ENCODE measurements at regions not wholly inside any gene's neighbourhood (a gene's known extent, or its start where the extent isn't known, plus 50 kb on each side); places are given as distances from the start of the nearest gene placed in this dataset.

DNA sequence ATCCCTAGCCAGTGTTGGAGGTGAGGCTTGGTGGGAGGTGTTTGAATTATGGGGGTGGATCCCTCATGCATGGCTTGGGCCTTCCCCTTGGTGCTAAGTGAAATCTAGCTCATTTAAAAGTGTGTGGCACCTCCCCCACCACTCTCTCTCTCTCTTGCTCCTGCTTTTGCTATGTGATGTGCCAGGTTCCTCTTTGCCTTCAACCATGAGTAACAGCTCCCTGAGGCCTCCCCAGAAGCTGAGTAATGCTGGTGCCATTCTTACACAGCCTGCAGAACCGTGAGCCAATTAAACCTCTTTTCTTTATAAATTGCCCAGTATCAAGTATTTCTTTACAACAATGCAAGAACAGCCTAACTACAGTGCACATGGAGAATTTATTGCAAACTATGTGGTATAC lies 188.8 kb upstream of the POT1 start:
- no peak overlapping the region for H3K27ac ChIP-seq
- DNase-seq, result no peak
- H3K36me3 ChIP-seq, result no peaks in the 10 kb centered on the region
- intact Hi-C loops (cut with DNase I; ENCODE audit: low total_unique reads), result no loop called here
- TF ChIP-seq, protein P1, sequence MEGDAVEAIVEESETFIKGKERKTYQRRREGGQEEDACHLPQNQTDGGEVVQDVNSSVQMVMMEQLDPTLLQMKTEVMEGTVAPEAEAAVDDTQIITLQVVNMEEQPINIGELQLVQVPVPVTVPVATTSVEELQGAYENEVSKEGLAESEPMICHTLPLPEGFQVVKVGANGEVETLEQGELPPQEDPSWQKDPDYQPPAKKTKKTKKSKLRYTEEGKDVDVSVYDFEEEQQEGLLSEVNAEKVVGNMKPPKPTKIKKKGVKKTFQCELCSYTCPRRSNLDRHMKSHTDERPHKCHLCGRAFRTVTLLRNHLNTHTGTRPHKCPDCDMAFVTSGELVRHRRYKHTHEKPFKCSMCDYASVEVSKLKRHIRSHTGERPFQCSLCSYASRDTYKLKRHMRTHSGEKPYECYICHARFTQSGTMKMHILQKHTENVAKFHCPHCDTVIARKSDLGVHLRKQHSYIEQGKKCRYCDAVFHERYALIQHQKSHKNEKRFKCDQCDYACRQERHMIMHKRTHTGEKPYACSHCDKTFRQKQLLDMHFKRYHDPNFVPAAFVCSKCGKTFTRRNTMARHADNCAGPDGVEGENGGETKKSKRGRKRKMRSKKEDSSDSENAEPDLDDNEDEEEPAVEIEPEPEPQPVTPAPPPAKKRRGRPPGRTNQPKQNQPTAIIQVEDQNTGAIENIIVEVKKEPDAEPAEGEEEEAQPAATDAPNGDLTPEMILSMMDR (IDR thresholded peaks at IDR 0.05), result no peak
- H3K9me3 ChIP-seq, result no peaks in the 10 kb centered on the region
- no peaks in the 10 kb centered on the region for H3K4me1 ChIP-seq
- no peaks in the 10 kb centered on the region for H3K27me3 ChIP-seq
- H3K4me3 ChIP-seq, result no peak overlapping the region

DNA sequence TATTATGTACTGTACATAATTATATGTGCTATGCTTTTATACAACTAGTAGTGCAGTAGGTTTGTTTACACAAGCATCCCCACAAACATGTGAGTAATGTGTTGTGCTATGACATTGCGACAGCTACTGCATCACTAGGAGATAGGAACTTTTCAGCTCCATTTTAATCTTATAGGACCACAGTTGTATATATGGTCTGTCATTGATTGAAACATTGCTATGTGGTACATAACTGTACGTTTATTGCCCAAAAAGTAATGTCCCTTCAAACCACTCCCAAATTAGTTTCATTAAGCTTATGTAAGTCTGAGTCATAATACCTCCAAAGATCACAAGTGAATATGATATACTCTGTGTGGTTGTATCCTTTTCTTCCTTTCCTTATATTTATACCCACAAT lies 183.2 kb upstream of the POT1 start:
- DNase-seq, result no peak
- Histone ChIP-seq H3K27ac (no peak overlapping the region), H3K9me3 (no peaks in the 10 kb centered on the region), H3K4me3 (no peak overlapping the region), H3K27me3 (no peaks in the 10 kb centered on the region), H3K36me3 (no peaks in the 10 kb centered on the region), H3K4me1 (no peaks in the 10 kb centered on the region)
- TF ChIP-seq, protein P1 (IDR thresholded peaks at IDR 0.05), result no peak
- intact Hi-C loops (cut with DNase I; ENCODE audit: low total_unique reads), result no loop called here

DNA sequence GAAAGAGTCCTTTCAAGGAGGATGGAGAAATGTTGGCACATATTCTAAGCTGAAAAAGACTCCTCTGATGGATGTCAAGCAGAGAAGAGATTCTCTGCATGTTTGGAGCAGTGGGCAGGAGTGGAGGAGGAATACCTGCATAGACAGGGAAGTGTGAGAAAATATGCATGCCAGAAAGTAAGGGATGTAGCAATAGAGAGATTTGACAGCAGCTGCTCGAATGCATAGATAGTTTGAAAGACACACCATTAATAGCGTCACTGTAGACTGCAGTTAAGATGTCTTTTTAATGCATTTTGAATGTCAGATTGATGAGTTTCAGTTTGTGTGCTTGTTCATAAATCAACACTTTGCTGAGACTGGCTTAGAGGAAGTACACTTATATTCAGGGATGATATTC lies 169.9 kb upstream of the POT1 start:
- no peaks in the 10 kb centered on the region for H3K4me1 ChIP-seq
- no peaks in the 10 kb centered on the region for H3K27me3 ChIP-seq
- TF ChIP-seq, protein P1 (IDR thresholded peaks at IDR 0.05), result no peak
- no peak overlapping the region for H3K4me3 ChIP-seq
- H3K27ac ChIP-seq, result no peak overlapping the region
- no peaks in the 10 kb centered on the region for H3K36me3 ChIP-seq
- DNase-seq, result no peak
- no peaks in the 10 kb centered on the region for H3K9me3 ChIP-seq
- intact Hi-C loops (cut with DNase I; ENCODE audit: low total_unique reads), result no loop called here

DNA sequence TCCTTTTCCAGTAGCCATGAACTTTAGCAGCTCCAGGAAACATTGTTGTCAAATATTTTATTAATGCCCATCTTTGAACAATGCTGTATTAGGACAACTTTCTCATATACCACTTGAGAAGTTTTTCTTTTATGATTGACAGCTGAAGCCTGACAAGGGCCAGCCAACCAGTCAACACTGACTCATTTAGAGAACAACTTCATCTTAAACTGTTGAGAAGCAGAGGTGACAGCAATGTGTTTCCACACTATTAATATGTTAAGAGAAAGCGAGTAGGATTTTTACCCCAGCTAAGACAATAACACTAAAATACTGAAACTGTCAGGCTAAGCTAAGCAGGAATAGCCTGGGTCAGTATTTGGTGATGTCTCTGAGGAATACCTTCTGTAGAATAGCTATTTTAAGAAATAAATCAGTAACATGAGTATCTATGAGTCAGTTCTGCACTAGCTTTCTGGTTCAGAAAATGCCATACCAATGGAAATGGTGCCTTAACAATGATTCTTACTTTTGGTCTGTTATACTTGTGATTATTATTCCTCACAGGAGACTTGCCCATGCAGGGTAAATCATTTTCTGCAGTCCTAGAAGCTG lies 168.8 kb upstream of the POT1 start:
- Histone ChIP-seq H3K36me3 (no peaks in the 10 kb centered on the region), H3K4me3 (no peak overlapping the region), H3K27me3 (no peaks in the 10 kb centered on the region), H3K27ac (no peak overlapping the region), H3K4me1 (no peaks in the 10 kb centered on the region), H3K9me3 (no peaks in the 10 kb centered on the region)
- TF ChIP-seq, protein P1 (IDR thresholded peaks at IDR 0.05), result no peak
- intact Hi-C loops (cut with DNase I; ENCODE audit: low total_unique reads), result no loop called here
- no peak for DNase-seq

DNA sequence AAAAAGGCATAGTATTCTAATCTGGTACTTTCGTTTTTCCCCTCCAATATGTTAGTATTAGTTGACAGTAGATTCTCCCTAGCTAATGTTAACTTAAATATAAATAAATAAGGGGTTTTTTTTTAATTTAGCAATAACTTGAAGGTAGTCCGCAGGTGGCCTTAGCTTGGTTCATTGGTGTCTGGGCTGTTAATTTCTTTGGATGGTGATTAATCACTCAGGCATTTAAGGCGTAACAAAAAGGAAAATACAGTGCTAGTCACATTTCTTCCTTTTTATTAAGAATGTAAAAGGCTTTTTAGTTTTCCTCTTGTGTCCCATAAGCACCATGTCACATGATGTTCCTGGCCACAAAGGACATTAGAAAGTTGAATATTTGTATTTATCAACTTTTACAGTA lies 161.0 kb upstream of the POT1 start:
- no peak for DNase-seq
- Histone ChIP-seq H3K9me3 (no peaks in the 10 kb centered on the region), H3K4me1 (no peaks in the 10 kb centered on the region), H3K27me3 (no peaks in the 10 kb centered on the region), H3K4me3 (no peak overlapping the region), H3K27ac (no peak overlapping the region), H3K36me3 (no peaks in the 10 kb centered on the region)
- intact Hi-C loops (cut with DNase I; ENCODE audit: low total_unique reads), result no loop called here
- TF ChIP-seq, protein P1 (IDR thresholded peaks at IDR 0.05), result no peak

DNA sequence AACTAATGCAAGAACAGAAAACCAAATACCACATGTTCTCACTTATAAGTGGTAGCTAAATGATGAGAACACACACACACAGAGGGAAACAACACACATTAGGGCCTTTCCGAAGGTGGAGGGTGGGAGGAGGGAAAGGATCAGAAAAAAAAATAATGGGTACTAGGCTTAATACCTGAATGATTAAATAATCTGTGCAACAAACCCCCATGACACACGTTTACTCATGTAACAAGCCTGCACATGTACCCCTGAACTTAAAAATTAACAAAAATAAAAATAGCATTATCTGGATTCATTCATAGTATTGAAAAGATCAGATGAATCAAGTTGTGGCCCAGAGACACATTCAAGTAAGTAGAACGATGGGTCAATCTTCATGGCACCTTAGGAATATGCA lies 159.5 kb upstream of the POT1 start:
- Histone ChIP-seq H3K9me3 (no peaks in the 10 kb centered on the region), H3K36me3 (no peaks in the 10 kb centered on the region), H3K4me1 (no peaks in the 10 kb centered on the region), H3K27me3 (no peaks in the 10 kb centered on the region), H3K27ac (no peak overlapping the region), H3K4me3 (no peak overlapping the region)
- no peak for DNase-seq
- TF ChIP-seq, protein P1 (IDR thresholded peaks at IDR 0.05), result no peak
- intact Hi-C loops (cut with DNase I; ENCODE audit: low total_unique reads), result no loop called here
